Fibroblast of lung (primary cell): ENCODE measurements at regions not wholly inside any gene's neighbourhood (a gene's known extent, or its start where the extent isn't known, plus 50 kb on each side); places are given as distances from the start of the nearest gene placed in this dataset.

ENCODE experiments used
- CTCF ChIP-seq, 2 donors: IDR thresholded peaks in 1 of 2; conservative IDR thresholded peaks in 1 of 2; 1 replicate in 1 of 2; 2 replicates in 1 of 2; pipeline ENCODE4 v1.5.1; 2011 to 2012; ENCODE audit warnings: low read length in 2 of 2, control low read depth in 1 of 2, inconsistent platforms in 1 of 2, low read depth in 1 of 2, mild to moderate bottlenecking in 1 of 2
- EZH2 ChIP-seq: IDR thresholded peaks from 2 replicates; pipeline ENCODE4 v1.5.1; 2012; ENCODE audit warnings: low read length, control low read depth, mild to moderate bottlenecking; ENCODE audit errors: missing control alignments

- TF ChIP-seq CTCF (conservative IDR thresholded peaks at IDR 0.05 in 1 of 2, IDR thresholded peaks at IDR 0.05 in 1 of 2; ENCODE audit: low read depth in 1 of 2, low read length in 2 of 2): no peak
- no peak for TF ChIP-seq EZH2
Measured at GRCh38 chr1:228668553-228669241, 66.6 kb upstream of the RHOU start.
